Activated CD4-positive, alpha-beta memory T cell treated with anti-CD3 and anti-CD28 coated beads, Interleukin-2, amount 10 ng/mL, durations not matched to agents 7 days and 5 days (primary cell): ENCODE measurements at regions not wholly inside any gene's neighbourhood (a gene's known extent, or its start where the extent isn't known, plus 50 kb on each side); places are given as distances from the start of the nearest gene placed in this dataset.
"Not testable (repeated sequence)": the region's sequence is repeated elsewhere in the genome, so short reads cannot be mapped to it uniquely, and the experiment has no call there.

Source experiments
- CTCF ChIA-PET: fragments of 350-600 bp; sonication (Branson Sonifier 250); formaldehyde crosslinking; loops from one replicate; lab custom pipeline; 2021; ENCODE audit warnings: antibody characterized with exemption, inconsistent platforms; lab: Charles Lee
- POLR2A ChIA-PET: fragments of 350-600 bp; sonication (Branson Sonifier 250); formaldehyde crosslinking; loops from one replicate; lab custom pipeline; 2021; ENCODE audit warnings: antibody characterized with exemption; lab: Charles Lee
- DNase-seq: peaks from one replicate; pipeline ENCODE4 v3.0.0-alpha.2; 2020
- H3K27ac Mint-ChIP-seq: one replicate; pipeline ENCODE4 v1.8.0; 2021; ENCODE audit warnings: mild to moderate bottlenecking, mixed read lengths
- H3K27me3 Mint-ChIP-seq: one replicate; pipeline ENCODE4 v1.8.0; 2021; ENCODE audit warnings: mixed read lengths
- H3K36me3 Mint-ChIP-seq: one replicate; pipeline ENCODE4 v1.8.0; 2021; ENCODE audit warnings: low read depth, mixed read lengths
- H3K4me1 Mint-ChIP-seq: one replicate; pipeline ENCODE4 v1.8.0; 2021; ENCODE audit warnings: mixed read lengths
- H3K4me3 Mint-ChIP-seq: one replicate; pipeline ENCODE4 v1.8.0; 2021; ENCODE audit warnings: mild to moderate bottlenecking, mixed read lengths
- H3K9me3 Mint-ChIP-seq: one replicate; pipeline ENCODE4 v1.8.0; 2021; ENCODE audit warnings: mixed read lengths

DNA sequence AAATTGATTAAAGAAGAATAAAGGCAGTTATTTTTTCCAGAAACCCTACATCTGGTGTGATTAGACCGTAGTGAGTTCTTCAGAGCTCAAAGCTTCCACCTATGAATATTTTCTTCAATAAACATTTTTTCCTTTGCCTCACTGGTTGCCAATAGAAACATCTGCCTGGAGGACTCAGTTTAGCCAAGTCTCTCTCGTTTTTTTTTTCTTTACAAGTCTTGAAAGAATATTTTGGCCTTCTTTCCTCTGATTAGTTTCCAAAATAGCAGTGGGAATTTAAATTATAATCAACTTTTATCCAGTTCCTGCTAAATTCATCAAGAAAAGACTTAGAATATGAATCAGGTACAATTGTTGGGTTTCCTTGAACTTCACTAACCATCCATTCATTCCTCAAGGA lies 897.5 kb downstream of the TLE1 start:
- no peaks in the 10 kb centered on the region for H3K4me1 Mint-ChIP-seq
- DNase-seq: no peak
- H3K36me3 Mint-ChIP-seq: no peaks in the 10 kb centered on the region
- ChIA-PET CTCF (no interaction called here), POLR2A (no interaction called here)
- H3K27me3 Mint-ChIP-seq: no peaks in the 10 kb centered on the region
- H3K9me3 Mint-ChIP-seq: peaks cover 3% of the 10 kb centered on the region
- H3K27ac Mint-ChIP-seq: no peak overlapping the region
- H3K4me3 Mint-ChIP-seq: no peak overlapping the region

DNA sequence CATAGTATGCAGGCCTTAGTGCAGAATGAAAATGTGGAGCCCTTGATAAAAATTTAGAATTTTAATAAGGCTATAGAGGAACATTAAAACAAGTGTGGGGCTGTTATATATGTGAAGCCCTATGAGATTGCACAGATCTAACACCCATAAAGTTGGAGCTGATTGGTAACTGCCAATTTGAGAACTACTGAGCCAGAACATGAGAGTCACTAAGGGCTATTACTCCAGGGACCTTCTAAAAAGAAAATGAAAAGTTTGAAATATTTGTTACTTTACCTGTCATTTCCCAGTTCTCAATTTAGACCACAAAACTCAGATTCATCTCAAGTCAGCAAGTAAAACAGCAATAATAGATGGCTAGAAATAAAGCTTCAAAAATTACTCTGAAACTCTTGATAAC lies 898.6 kb downstream of the TLE1 start:
- H3K27me3 Mint-ChIP-seq: no peaks in the 10 kb centered on the region
- POLR2A ChIA-PET: no interaction called here
- H3K27ac Mint-ChIP-seq: no peak overlapping the region
- CTCF ChIA-PET: no interaction called here
- DNase-seq: no peak
- peaks cover 3% of the 10 kb centered on the region for H3K9me3 Mint-ChIP-seq
- no peak overlapping the region for H3K4me3 Mint-ChIP-seq
- no peaks in the 10 kb centered on the region for H3K4me1 Mint-ChIP-seq
- H3K36me3 Mint-ChIP-seq: no peaks in the 10 kb centered on the region

DNA sequence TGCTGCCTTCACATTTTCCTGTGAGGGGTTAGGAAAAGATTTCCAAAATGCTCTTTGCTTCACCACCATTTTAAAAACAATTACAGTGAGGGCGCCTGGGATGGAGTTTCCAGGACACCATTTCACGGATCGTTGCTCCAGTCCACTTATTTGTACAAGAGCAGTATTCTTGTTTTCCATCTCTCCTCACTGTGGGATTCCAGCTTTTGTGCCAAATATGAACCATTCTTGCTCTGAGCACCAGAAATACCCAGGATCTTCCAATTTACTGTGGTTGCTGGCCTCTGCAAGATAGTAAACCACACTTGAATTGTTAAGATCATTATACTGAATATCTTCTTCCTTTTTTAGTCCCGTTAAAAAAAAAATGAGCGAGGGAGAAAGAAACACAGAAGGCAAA lies 899.5 kb downstream of the TLE1 start:
- CTCF ChIA-PET: no interaction called here
- Mint-ChIP-seq H3K27ac (no peak overlapping the region), H3K4me1 (no peaks in the 10 kb centered on the region), H3K4me3 (no peak overlapping the region), H3K27me3 (no peaks in the 10 kb centered on the region), H3K9me3 (peaks cover 3% of the 10 kb centered on the region), H3K36me3 (no peaks in the 10 kb centered on the region)
- DNase-seq: no peak
- POLR2A ChIA-PET: no interaction called here

DNA sequence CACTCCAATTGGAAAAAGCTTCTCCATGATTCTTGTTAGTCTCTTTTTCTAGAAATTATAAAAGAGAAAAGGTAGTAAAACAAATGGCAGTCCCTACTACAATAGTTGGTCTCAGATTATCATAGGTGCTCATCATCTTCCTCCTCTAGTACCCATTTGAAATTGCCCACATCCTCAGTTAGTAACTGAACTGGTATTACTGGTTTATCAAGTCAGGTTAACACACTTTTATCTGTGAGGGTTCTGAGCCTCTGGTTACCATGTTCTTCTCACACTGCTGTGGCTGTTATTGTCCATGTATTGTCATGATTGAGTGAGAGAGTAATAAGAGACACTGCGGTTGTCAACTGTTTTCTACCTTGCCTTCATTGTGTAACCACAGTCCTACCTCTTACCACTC lies 901.7 kb downstream of the TLE1 start:
- H3K9me3 Mint-ChIP-seq: peaks cover 5% of the 10 kb centered on the region
- no peaks in the 10 kb centered on the region for H3K27me3 Mint-ChIP-seq
- H3K4me1 Mint-ChIP-seq: no peaks in the 10 kb centered on the region
- no peak overlapping the region for H3K4me3 Mint-ChIP-seq
- POLR2A ChIA-PET: no interaction called here
- no peak for DNase-seq
- no peaks in the 10 kb centered on the region for H3K36me3 Mint-ChIP-seq
- CTCF ChIA-PET: no interaction called here
- H3K27ac Mint-ChIP-seq: no peak overlapping the region

DNA sequence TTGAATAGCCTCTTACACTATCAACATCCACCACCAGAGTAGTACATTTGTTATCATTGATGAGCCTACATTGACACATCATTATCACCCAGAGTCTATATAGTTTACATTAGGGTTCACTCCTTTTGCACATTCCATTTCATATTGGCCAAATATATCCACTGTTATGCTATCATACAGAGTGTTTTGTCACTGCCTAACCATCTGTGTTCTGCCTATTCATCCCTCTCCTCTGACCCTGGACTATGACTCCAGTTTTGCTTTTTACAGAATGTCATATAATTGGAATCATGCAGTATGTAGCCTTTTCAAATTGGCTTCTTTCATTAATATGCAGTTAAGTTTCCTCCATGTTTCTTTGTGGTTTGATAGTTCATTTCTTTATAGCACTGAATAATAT lies 904.7 kb downstream of the TLE1 start:
- no peak overlapping the region for H3K27ac Mint-ChIP-seq
- ChIA-PET POLR2A (no interaction called here), CTCF (no interaction called here)
- peaks cover 5% of the 10 kb centered on the region for H3K9me3 Mint-ChIP-seq
- H3K27me3 Mint-ChIP-seq: no peaks in the 10 kb centered on the region
- no peak overlapping the region for H3K4me3 Mint-ChIP-seq
- no peaks in the 10 kb centered on the region for H3K36me3 Mint-ChIP-seq
- no peak for DNase-seq
- no peaks in the 10 kb centered on the region for H3K4me1 Mint-ChIP-seq

DNA sequence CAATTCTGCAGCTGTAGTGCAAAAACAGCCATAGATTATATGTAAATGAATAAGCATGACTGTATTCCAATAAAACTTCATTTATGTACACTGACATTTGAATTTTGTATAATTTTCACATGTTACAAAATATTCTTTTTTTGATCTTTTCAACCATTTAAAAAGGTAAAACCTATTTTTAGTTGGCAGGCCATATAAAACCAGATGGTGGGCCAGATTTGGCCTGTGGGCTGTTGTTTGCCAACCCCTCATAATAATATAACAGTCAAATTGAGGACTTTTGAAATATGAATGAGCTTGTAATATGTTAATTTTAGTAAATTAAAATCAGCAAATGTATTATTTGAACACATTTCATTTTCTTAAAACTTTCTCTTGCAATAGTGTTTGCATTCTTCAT lies 913.4 kb downstream of the TLE1 start:
- no peaks in the 10 kb centered on the region for H3K36me3 Mint-ChIP-seq
- no peak overlapping the region for H3K27ac Mint-ChIP-seq
- ChIA-PET POLR2A (no interaction called here), CTCF (no interaction called here)
- peaks cover 12% of the 10 kb centered on the region for H3K9me3 Mint-ChIP-seq
- DNase-seq: no peak
- H3K4me1 Mint-ChIP-seq: no peaks in the 10 kb centered on the region
- no peak overlapping the region for H3K4me3 Mint-ChIP-seq
- no peaks in the 10 kb centered on the region for H3K27me3 Mint-ChIP-seq

DNA sequence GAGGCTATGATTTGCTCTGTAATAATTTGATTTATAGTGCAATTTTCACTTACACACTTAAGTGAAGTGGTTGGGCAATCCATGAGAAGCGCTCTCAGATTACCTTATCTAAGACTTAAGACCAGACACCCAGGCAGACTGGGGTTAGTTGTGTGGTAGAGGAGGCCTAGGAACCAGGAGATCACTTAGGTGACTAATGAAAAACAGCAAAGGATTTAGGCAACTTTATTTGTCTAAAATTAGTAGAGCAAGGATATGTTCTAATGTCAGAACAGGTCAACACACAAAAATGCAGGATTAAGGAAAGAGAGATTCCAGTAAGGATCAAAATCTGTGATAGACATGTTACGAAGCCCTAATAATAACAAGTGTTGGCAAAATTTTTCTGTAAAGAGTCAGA lies 913.8 kb downstream of the TLE1 start:
- H3K27me3 Mint-ChIP-seq: no peaks in the 10 kb centered on the region
- no peak for DNase-seq
- no peaks in the 10 kb centered on the region for H3K36me3 Mint-ChIP-seq
- POLR2A ChIA-PET: no interaction called here
- no peak overlapping the region for H3K4me3 Mint-ChIP-seq
- H3K9me3 Mint-ChIP-seq: peaks cover 12% of the 10 kb centered on the region
- CTCF ChIA-PET: interaction anchor here (0.6 kb wide), 1 partner anchor 106 kb away, joined by 3 read pairs; no protein-coding TSS in a partner anchor
- H3K4me1 Mint-ChIP-seq: no peaks in the 10 kb centered on the region
- no peak overlapping the region for H3K27ac Mint-ChIP-seq

DNA sequence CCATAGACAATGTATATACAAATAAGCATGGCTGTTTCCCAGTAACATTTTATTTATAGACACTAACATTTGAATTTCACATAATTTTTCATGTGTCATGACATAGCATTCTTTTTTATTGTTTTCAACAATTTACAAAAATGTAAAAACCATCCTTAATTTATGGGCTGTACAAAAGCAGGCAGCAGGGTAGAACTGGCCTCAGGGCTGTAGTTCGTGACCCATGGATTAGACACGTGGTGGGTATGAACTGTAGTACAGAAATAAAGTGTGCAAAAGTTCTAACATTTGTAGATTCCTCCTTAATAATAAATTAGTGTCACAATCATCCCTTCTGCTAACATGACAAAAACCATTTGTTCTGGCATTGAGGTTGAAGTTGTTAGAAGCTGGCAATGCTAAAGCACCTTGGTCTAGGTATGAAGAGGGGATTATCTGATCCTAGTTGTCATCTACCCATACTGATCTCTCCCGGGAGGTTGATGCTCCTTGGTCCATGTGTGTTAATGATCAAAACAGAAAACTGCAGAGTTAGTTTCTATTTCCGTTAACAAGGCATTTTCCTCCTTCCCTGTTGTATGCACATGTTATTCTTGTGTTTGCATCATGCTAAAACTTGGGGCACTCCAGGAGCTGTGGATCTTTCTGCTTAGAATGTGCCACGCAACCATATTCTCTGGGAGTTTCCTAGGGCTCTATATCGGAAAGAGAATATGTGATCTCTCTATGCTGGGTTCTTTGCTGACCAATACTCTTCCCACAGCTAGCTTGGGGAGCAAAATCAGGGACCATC lies 917.6 kb downstream of the TLE1 start:
- Mint-ChIP-seq H3K9me3 (peaks cover 7% of the 10 kb centered on the region), H3K27ac (no peak overlapping the region), H3K4me3 (no peak overlapping the region), H3K4me1 (no peaks in the 10 kb centered on the region), H3K36me3 (no peaks in the 10 kb centered on the region), H3K27me3 (no peaks in the 10 kb centered on the region)
- ChIA-PET CTCF (no interaction called here), POLR2A (no interaction called here)
- DNase-seq: no peak

DNA sequence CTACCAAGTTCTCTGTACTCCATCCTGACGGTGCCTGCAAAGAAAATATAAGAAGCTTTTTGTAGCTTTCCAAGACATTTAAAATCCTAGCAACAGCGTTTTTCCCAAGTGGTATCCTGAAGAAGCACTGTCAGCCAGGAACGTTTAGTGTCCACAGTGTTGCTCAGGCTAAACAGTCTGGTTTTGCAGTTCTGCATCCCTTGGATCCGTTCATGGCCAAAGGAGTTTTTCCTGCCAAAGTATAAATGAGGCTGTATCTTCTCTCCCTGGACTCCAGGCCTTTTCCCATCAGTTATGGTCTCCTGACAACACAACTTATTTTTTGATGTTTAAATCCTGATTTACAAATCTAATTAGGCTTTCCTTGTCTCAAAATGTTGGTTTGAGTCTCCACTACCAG lies 925.8 kb downstream of the TLE1 start:
- H3K27ac Mint-ChIP-seq: no peak overlapping the region
- no peaks in the 10 kb centered on the region for H3K27me3 Mint-ChIP-seq
- no peaks in the 10 kb centered on the region for H3K36me3 Mint-ChIP-seq
- peaks cover 7% of the 10 kb centered on the region for H3K9me3 Mint-ChIP-seq
- DNase-seq: no peak
- no peak overlapping the region for H3K4me3 Mint-ChIP-seq
- no peaks in the 10 kb centered on the region for H3K4me1 Mint-ChIP-seq
- POLR2A ChIA-PET: no interaction called here
- CTCF ChIA-PET: no interaction called here

DNA sequence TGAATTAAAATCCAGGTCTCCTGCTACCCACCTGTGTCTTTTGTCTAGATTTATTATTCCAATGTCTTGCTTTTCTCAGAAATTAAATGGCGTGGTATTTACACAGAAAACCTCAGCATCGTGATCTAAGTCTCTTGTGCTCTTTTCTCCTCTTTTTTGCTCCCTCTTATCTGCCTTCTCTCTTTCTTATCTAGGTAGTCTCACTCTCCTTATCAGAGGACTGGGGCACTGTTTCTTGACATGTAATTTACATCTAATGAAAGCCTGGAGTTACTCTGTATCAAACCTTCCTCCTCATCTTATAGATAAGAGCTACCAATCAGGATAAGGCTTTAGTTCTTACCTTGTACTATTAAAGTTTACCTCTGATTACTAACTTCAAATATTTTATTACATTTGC lies 933.8 kb downstream of the TLE1 start:
- Mint-ChIP-seq H3K4me1 (no peaks in the 10 kb centered on the region), H3K4me3 (no peak overlapping the region), H3K9me3 (peaks cover 7% of the 10 kb centered on the region), H3K27me3 (no peaks in the 10 kb centered on the region), H3K36me3 (no peaks in the 10 kb centered on the region), H3K27ac (no peak overlapping the region)
- POLR2A ChIA-PET: no interaction called here
- CTCF ChIA-PET: no interaction called here
- DNase-seq: no peak

DNA sequence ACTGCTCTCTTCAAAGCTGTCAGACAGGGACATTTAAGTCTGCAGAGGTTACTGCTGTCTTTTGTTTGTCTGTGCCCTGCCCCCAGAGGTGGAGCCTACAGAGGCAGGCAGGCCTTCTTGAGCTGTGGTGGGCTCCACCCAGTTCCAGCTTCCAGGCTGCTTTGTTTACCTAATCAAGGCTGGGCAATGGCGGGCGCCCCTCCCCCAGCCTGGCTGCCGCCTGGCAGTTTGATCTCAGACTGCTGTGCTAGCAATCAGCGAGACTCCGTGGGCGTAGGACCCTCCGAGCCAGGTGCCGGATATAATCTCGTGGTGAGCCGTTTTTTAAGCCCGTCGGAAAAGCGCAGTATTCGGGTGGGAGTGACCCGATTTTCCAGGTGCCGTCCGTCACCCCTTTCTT lies 942.3 kb downstream of the TLE1 start:
- H3K9me3 Mint-ChIP-seq, H3K4me1 Mint-ChIP-seq, H3K4me3 Mint-ChIP-seq, H3K36me3 Mint-ChIP-seq, H3K27me3 Mint-ChIP-seq, POLR2A ChIA-PET, CTCF ChIA-PET, H3K27ac Mint-ChIP-seq, DNase-seq: not testable (repeated sequence)

DNA sequence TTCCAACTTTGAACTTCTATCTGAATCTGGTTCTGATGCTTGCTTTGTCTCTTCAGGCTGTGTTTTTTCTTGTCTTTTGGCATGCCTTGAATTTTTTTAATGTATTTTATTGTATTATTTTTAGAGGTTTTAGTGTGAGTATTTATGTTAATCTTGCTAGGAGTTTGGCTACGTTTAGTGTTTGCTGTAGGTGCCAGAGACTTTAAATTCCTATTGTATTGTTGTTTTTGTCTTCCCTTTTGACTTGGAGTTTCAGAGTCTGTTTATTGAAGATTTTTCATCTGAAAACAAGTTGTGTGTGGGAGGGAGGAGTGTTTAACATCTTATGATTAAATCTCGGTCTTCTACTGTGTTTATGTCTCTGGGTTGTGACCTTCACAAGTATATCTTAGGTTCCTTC lies 956.8 kb downstream of the TLE1 start:
- POLR2A ChIA-PET: no interaction called here
- Mint-ChIP-seq H3K27ac (no peak overlapping the region), H3K9me3 (peaks cover 5% of the 10 kb centered on the region), H3K27me3 (no peaks in the 10 kb centered on the region), H3K4me3 (no peak overlapping the region), H3K36me3 (no peaks in the 10 kb centered on the region), H3K4me1 (no peaks in the 10 kb centered on the region)
- CTCF ChIA-PET: no interaction called here
- DNase-seq: no peak

DNA sequence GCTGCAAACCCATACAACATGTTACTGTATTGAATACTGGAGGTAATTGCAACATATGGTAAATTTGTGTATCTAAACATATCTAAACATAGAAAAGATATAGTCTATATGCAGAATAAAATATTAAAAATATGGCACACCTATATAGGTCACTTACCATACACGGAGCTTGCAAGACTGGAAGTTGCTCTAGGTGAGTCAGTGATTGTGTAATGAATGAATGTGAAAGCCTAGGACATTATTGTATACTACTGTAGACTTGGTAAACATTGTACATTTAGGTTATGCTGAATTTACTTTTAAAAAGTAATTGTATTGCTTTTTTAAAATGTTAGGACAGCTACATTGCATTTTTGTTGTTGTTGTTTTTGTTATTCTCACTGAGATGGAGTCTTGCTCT lies 968.8 kb downstream of the TLE1 start:
- DNase-seq: no peak
- Mint-ChIP-seq H3K27me3 (no peaks in the 10 kb centered on the region), H3K9me3 (peaks cover 21% of the 10 kb centered on the region), H3K36me3 (no peaks in the 10 kb centered on the region), H3K4me1 (no peaks in the 10 kb centered on the region), H3K4me3 (no peak overlapping the region), H3K27ac (no peak overlapping the region)
- POLR2A ChIA-PET: no interaction called here
- CTCF ChIA-PET: no interaction called here

DNA sequence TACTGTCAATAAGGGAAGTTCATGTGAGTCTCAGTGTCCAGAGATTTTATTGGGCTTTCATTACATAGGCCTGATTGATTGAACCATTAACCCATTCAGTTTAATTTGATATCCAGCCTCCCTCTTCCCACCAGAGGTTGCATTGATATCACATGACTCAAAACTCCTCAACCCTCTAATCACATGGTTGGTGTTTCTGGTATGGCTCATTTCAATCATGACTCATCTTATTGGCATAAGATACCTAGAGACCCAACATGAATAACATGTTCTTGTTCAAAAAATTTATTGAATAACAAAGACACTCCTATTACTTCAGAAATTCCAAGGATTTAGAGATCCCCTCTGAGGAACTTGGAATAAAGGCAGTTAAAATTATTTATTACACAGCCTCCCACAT lies 982.2 kb downstream of the TLE1 start:
- Mint-ChIP-seq H3K27me3 (no peaks in the 10 kb centered on the region), H3K9me3 (peaks cover 16% of the 10 kb centered on the region), H3K4me3 (no peak overlapping the region), H3K27ac (no peak overlapping the region), H3K4me1 (no peaks in the 10 kb centered on the region), H3K36me3 (no peaks in the 10 kb centered on the region)
- POLR2A ChIA-PET: no interaction called here
- CTCF ChIA-PET: no interaction called here
- no peak for DNase-seq
